Fibroblast of lung (primary cell): ENCODE measurements at regions not wholly inside any gene's neighbourhood (a gene's known extent, or its start where the extent isn't known, plus 50 kb on each side); places are given as distances from the start of the nearest gene placed in this dataset.

ENCODE experiments used
- DNase-seq, 2 donors: peaks; one replicate each; pipeline versions ENCODE4 v3.0.0 to v3.0.0-alpha.2; 2010; ENCODE audit warnings: low read depth in 2 of 2
- H2AFZ ChIP-seq: 2 replicates; pipeline ENCODE4 v1.5.1; 2012; ENCODE audit warnings: low read length, control low read depth, inconsistent platforms
- H3K27ac ChIP-seq: 2 replicates; pipeline ENCODE4 v1.5.1; 2011; ENCODE audit warnings: low read length, control low read depth; ENCODE audit not compliant: insufficient read depth
- H3K27me3 ChIP-seq: 2 replicates; pipeline ENCODE4 v1.5.1; 2011; ENCODE audit warnings: mild to moderate bottlenecking, low read length; ENCODE audit not compliant: control insufficient read depth, insufficient read depth
- H3K36me3 ChIP-seq: 2 replicates; pipeline ENCODE4 v1.5.1; 2011; ENCODE audit warnings: low read length; ENCODE audit not compliant: control insufficient read depth, insufficient read depth
- H3K4me1 ChIP-seq: 2 replicates; pipeline ENCODE4 v1.5.1; 2011; ENCODE audit warnings: low read length; ENCODE audit not compliant: control insufficient read depth, insufficient read depth; ENCODE audit errors: extremely low read depth
- H3K4me2 ChIP-seq: 2 replicates; pipeline ENCODE4 v1.5.1; 2011; ENCODE audit warnings: low read length, control low read depth; ENCODE audit not compliant: insufficient read depth; ENCODE audit errors: extremely low read depth
- H3K4me3 ChIP-seq, 4 experiments: fragments of 200-600 bp in 1 of 4; sonication (generic) in 1 of 4; replicated peaks in 1 of 4; 2 replicates each; pipeline ENCODE4 v1.5.1; 2011 to 2016; ENCODE audit warnings: low read length in 4 of 4, low read depth in 3 of 4, mild to moderate bottlenecking in 3 of 4, control low read depth in 2 of 4, inconsistent platforms in 1 of 4, mixed read lengths in 1 of 4; ENCODE audit not compliant: insufficient read depth in 1 of 4; ENCODE audit errors: control extremely low read depth in 1 of 4
- H3K79me2 ChIP-seq: 2 replicates; pipeline ENCODE4 v1.5.1; 2012; ENCODE audit warnings: mild to moderate bottlenecking, low read length, inconsistent platforms; ENCODE audit not compliant: control insufficient read depth, insufficient read depth
- H3K9ac ChIP-seq: 2 replicates; pipeline ENCODE4 v1.5.1; 2011; ENCODE audit warnings: mild to moderate bottlenecking, low read length, control low read depth; ENCODE audit not compliant: insufficient read depth
- H3K9me3 ChIP-seq: 2 replicates; pipeline ENCODE4 v1.5.1; 2012; ENCODE audit warnings: low read depth, low read length; ENCODE audit not compliant: control insufficient read depth, insufficient read depth
- H4K20me1 ChIP-seq: 2 replicates; pipeline ENCODE4 v1.5.1; 2011; ENCODE audit warnings: low read length; ENCODE audit not compliant: control insufficient read depth, insufficient read depth; ENCODE audit errors: extremely low read depth
- EZH2 ChIP-seq: IDR thresholded peaks from 2 replicates; pipeline ENCODE4 v1.5.1; 2012; ENCODE audit warnings: low read length, control low read depth, mild to moderate bottlenecking; ENCODE audit errors: missing control alignments
- TF ChIP-seq, protein P1 (sequence below), 2 donors: IDR thresholded peaks in 1 of 2; conservative IDR thresholded peaks in 1 of 2; 1 replicate in 1 of 2; 2 replicates in 1 of 2; pipeline ENCODE4 v1.5.1; 2011 to 2012; ENCODE audit warnings: low read length in 2 of 2, control low read depth in 1 of 2, inconsistent platforms in 1 of 2, low read depth in 1 of 2, mild to moderate bottlenecking in 1 of 2

DNA sequence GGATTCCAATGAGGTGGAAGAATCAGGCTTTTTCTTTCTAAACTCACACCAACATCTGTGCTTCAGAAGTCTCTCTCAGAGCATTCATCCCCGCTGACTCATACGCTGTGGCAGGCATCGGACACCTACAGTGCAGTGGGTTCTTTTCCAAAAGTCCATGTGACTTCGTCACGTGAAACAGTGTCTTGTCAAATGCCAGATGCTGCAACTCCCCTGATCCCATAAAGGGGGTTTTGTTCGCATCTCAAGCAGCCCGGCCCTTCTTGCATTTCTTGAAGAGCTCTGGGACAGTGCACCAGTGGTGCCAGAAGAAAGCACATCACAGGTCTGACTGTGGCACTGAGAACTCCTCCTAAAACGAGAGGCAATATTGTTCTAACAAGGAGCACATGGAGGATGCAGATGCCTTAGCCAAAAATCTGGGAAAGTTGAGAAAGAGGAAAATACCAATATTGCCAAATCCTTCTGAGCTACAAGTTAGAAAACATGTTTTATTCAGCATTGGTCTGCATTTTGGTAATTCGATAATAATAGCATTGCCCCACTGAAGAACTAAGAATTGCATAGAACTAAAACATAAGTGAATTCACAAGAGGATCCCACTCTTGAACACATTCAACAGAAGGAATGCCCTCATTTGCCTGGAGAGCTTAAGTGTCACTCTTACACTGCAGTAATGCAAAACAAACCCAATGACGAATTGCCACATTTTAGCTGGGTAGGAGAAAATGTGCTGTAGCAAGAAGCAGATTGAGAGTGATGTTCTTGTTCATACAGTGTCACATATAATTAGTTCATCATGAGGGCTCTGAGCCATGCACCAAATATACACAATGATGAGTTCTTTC, 204.4 kb downstream of the CXCL12 start:
- H3K4me3 ChIP-seq = no peak overlapping the region
- no peak overlapping the region for H3K4me2 ChIP-seq
- H2AFZ ChIP-seq = no peak overlapping the region
- no peaks in the 10 kb centered on the region for H3K79me2 ChIP-seq
- no peaks in the 10 kb centered on the region for H3K9me3 ChIP-seq
- peaks cover 4% of the 10 kb centered on the region for H3K4me1 ChIP-seq
- H3K27me3 ChIP-seq = no peaks in the 10 kb centered on the region
- DNase-seq = peak; percentile 78 to 97
- H3K36me3 ChIP-seq = no peaks in the 10 kb centered on the region
- H4K20me1 ChIP-seq = no peaks in the 10 kb centered on the region
- H3K27ac ChIP-seq = no peak overlapping the region
- TF ChIP-seq, protein P1, sequence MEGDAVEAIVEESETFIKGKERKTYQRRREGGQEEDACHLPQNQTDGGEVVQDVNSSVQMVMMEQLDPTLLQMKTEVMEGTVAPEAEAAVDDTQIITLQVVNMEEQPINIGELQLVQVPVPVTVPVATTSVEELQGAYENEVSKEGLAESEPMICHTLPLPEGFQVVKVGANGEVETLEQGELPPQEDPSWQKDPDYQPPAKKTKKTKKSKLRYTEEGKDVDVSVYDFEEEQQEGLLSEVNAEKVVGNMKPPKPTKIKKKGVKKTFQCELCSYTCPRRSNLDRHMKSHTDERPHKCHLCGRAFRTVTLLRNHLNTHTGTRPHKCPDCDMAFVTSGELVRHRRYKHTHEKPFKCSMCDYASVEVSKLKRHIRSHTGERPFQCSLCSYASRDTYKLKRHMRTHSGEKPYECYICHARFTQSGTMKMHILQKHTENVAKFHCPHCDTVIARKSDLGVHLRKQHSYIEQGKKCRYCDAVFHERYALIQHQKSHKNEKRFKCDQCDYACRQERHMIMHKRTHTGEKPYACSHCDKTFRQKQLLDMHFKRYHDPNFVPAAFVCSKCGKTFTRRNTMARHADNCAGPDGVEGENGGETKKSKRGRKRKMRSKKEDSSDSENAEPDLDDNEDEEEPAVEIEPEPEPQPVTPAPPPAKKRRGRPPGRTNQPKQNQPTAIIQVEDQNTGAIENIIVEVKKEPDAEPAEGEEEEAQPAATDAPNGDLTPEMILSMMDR (conservative IDR thresholded peaks at IDR 0.05 in 1 of 2, IDR thresholded peaks at IDR 0.05 in 1 of 2; ENCODE audit: low read depth in 1 of 2, low read length in 2 of 2) = no peak
- no peak for TF ChIP-seq EZH2
- H3K9ac ChIP-seq = no peak overlapping the region

DNA sequence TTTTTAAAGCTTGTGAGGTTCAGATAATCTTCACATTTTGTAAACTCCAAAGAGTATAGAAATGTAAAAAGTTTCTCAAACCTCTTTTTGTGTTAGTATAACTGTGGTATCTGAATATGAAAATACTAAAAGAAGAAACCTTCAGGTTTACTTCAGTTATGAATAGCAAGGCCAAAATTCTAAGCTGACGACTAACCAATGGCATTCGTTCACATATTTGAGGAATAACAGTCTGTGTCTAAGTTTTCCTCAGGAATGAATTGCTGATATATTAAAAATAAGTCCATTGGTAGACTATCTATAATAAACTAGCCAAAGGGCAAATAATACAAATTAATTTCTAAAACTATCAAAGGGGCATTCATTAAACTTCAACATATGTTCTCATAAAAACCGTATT, 206.0 kb downstream of the CXCL12 start:
- Histone ChIP-seq H3K27me3 (no peaks in the 10 kb centered on the region), H3K36me3 (no peaks in the 10 kb centered on the region), H3K27ac (no peak overlapping the region), H3K4me2 (no peak overlapping the region), H3K9ac (no peak overlapping the region), H3K79me2 (no peaks in the 10 kb centered on the region), H4K20me1 (no peaks in the 10 kb centered on the region), H3K4me3 (no peak overlapping the region), H3K9me3 (no peaks in the 10 kb centered on the region), H3K4me1 (peaks cover 4% of the 10 kb centered on the region), H2AFZ (no peak overlapping the region)
- no peak for TF ChIP-seq EZH2
- TF ChIP-seq, protein P1 (conservative IDR thresholded peaks at IDR 0.05 in 1 of 2, IDR thresholded peaks at IDR 0.05 in 1 of 2; ENCODE audit: low read depth in 1 of 2, low read length in 2 of 2) = no peak
- DNase-seq = peak in 1 of 2 donors; percentile 19

DNA sequence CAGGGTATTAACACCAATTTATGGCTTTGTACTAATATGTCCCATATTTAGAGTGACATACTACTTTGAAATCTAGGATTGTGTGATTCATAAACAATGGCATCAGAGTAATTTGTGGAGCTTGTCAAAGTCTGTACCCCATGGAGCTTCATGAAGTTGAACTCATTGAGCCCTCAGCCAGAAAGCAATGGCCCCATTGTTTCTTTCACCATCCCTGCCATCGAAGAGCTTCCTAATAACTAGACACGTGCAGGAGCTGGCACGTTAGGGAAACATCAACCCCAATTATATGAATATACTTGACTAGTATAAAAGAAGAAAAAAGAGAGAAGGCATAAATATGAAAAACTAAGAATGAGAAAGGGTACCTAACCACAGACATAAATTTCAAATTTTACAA, 206.6 kb downstream of the CXCL12 start:
- Histone ChIP-seq H3K27me3 (no peaks in the 10 kb centered on the region), H2AFZ (no peak overlapping the region), H3K4me2 (no peak overlapping the region), H3K9ac (no peak overlapping the region), H4K20me1 (no peaks in the 10 kb centered on the region), H3K79me2 (no peaks in the 10 kb centered on the region), H3K9me3 (no peaks in the 10 kb centered on the region), H3K4me1 (peaks cover 4% of the 10 kb centered on the region), H3K27ac (no peak overlapping the region), H3K4me3 (no peak overlapping the region), H3K36me3 (no peaks in the 10 kb centered on the region)
- no peak for TF ChIP-seq EZH2
- TF ChIP-seq, protein P1 (conservative IDR thresholded peaks at IDR 0.05 in 1 of 2, IDR thresholded peaks at IDR 0.05 in 1 of 2; ENCODE audit: low read depth in 1 of 2, low read length in 2 of 2) = no peak
- DNase-seq = no peak
